ENCODE measurements at regions not wholly inside any gene's neighbourhood (a gene's known extent, or its start where the extent isn't known, plus 50 kb on each side); places are given as distances from the start of the nearest gene placed in this dataset.

DNA sequence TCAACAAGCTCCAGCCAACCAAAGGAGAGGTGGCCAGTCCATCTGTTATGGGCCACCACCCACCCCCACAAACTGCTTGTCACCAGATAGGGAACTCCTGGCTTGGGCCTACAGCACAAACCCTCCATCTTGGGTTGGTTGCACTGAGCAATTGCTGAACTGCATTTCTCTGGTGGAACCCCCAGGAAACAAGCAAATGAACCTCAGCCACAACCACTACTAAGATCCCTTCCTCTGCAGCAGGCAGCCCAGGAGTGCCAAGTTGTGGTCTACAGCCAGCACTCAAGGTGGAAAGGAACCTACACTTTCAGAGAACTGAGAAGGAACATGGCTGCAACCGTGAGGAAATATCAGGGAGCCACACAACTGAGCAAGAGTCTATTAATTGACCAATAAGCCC lies 171.6 kb downstream of the TMEM200A start:
- Histone ChIP-seq H3K4me1 (no peaks in the 10 kb centered on the region), H3K4me3 (no peak overlapping the region), H3K27me3 (no peaks in the 10 kb centered on the region), H3K27ac (no peak overlapping the region), H3K9me3 (no peaks in the 10 kb centered on the region), H3K36me3 (no peaks in the 10 kb centered on the region)
- intact Hi-C loops (cut with DNase I): no loop called here
- DNase-seq (ENCODE audit: extremely low spot score in 2 of 2): no peak
- TF ChIP-seq, protein P1, sequence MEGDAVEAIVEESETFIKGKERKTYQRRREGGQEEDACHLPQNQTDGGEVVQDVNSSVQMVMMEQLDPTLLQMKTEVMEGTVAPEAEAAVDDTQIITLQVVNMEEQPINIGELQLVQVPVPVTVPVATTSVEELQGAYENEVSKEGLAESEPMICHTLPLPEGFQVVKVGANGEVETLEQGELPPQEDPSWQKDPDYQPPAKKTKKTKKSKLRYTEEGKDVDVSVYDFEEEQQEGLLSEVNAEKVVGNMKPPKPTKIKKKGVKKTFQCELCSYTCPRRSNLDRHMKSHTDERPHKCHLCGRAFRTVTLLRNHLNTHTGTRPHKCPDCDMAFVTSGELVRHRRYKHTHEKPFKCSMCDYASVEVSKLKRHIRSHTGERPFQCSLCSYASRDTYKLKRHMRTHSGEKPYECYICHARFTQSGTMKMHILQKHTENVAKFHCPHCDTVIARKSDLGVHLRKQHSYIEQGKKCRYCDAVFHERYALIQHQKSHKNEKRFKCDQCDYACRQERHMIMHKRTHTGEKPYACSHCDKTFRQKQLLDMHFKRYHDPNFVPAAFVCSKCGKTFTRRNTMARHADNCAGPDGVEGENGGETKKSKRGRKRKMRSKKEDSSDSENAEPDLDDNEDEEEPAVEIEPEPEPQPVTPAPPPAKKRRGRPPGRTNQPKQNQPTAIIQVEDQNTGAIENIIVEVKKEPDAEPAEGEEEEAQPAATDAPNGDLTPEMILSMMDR (IDR thresholded peaks at IDR 0.05): no peak
- TF ChIP-seq POLR2AphosphoS5 (IDR thresholded peaks at IDR 0.05; ENCODE audit: insufficient read depth in 1 of 2, low read depth in 1 of 2): no peak
- no peak for TF ChIP-seq POLR2A (IDR thresholded peaks at IDR 0.05)

DNA sequence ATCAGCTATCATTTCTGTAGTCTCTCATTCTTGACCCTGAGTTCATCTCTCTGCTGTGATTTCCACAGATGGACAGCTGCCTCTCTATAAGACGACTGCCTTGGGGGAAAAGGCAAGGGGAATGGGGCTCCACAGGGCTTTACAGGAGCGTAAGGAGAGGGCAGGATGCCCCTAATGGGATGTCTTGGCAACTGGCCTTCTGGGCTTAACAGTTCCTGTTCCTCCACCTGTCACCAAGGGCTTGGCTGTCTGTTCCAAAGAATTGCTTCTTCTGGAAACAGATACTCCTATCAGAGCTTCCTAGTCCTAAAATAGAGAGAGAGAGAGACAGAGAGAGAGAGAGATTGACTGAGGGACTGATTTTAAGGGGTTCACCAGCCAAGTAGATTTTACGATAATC lies 181.9 kb downstream of the TMEM200A start:
- no peak for TF ChIP-seq POLR2A (IDR thresholded peaks at IDR 0.05)
- TF ChIP-seq POLR2AphosphoS5 (IDR thresholded peaks at IDR 0.05; ENCODE audit: insufficient read depth in 1 of 2, low read depth in 1 of 2): no peak
- TF ChIP-seq, protein P1 (IDR thresholded peaks at IDR 0.05): no peak
- Histone ChIP-seq H3K36me3 (no peaks in the 10 kb centered on the region), H3K27me3 (no peaks in the 10 kb centered on the region), H3K4me1 (no peaks in the 10 kb centered on the region), H3K9me3 (no peaks in the 10 kb centered on the region), H3K4me3 (no peak overlapping the region), H3K27ac (no peak overlapping the region)
- DNase-seq (ENCODE audit: extremely low spot score in 2 of 2): no peak
- intact Hi-C loops (cut with DNase I): no loop called here

DNA sequence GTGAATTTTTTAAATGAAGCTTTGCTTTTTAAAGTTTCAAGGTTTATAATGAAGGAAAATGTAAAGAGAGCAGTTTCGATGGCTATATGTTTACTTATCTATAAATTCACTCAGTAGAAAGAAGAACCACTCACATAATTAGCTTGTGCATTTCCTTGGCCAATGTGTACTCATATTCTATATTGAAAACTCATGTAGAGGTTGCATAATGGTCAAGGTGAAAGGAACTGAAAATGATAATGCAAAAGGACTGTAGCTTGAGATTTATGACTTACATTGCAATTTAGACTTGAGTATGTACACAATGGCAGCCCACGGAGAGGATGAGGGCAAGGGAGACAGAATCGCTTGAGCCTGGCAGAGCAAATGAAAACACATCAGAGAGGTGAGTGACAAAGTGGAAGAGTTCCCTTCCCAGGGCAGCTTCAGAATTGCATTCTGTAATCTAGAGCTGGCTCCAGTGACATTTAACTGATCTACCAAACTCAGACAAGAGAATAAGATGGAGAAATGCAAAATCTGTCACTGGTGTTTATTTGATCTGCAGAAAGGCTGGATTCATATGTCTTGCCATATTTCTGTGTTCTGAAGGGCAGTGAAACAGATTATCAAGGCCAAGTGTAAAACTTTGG lies 191.8 kb downstream of the TMEM200A start:
- Histone ChIP-seq H3K4me3 (no peak overlapping the region), H3K36me3 (no peaks in the 10 kb centered on the region), H3K9me3 (no peaks in the 10 kb centered on the region), H3K4me1 (no peaks in the 10 kb centered on the region), H3K27ac (no peak overlapping the region), H3K27me3 (no peaks in the 10 kb centered on the region)
- TF ChIP-seq POLR2A (IDR thresholded peaks at IDR 0.05) (no peak), POLR2AphosphoS5 (IDR thresholded peaks at IDR 0.05; ENCODE audit: insufficient read depth in 1 of 2, low read depth in 1 of 2) (no peak)
- TF ChIP-seq, protein P1 (IDR thresholded peaks at IDR 0.05): no peak
- DNase-seq (ENCODE audit: extremely low spot score in 2 of 2): no peak
- intact Hi-C loops (cut with DNase I): no loop called here

DNA sequence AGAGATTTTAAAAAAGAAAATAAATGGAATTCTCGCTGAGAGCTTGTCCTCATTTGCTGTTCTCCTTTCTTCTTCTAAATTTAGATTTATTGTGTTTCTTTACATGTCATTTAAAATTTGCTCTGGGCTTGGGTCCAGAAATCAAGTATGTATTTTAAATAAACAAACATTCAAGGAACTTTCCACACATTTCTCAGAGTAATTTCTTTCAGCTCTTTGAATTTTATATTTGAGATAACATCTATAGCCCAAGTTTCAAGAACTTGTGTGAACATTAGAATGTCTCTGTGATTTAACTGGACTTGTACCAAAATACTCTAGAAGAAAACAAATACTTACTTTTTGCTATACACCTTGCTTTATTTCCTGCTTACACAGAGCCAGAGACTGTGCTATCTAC lies 192.3 kb downstream of the TMEM200A start:
- H3K9me3 ChIP-seq: no peaks in the 10 kb centered on the region
- intact Hi-C loops (cut with DNase I): no loop called here
- no peaks in the 10 kb centered on the region for H3K4me1 ChIP-seq
- no peak overlapping the region for H3K27ac ChIP-seq
- TF ChIP-seq POLR2AphosphoS5 (IDR thresholded peaks at IDR 0.05; ENCODE audit: insufficient read depth in 1 of 2, low read depth in 1 of 2): no peak
- TF ChIP-seq, protein P1 (IDR thresholded peaks at IDR 0.05): no peak
- TF ChIP-seq POLR2A (IDR thresholded peaks at IDR 0.05): no peak
- DNase-seq (ENCODE audit: extremely low spot score in 2 of 2): no peak
- H3K36me3 ChIP-seq: no peaks in the 10 kb centered on the region
- H3K27me3 ChIP-seq: no peaks in the 10 kb centered on the region
- H3K4me3 ChIP-seq: no peak overlapping the region

DNA sequence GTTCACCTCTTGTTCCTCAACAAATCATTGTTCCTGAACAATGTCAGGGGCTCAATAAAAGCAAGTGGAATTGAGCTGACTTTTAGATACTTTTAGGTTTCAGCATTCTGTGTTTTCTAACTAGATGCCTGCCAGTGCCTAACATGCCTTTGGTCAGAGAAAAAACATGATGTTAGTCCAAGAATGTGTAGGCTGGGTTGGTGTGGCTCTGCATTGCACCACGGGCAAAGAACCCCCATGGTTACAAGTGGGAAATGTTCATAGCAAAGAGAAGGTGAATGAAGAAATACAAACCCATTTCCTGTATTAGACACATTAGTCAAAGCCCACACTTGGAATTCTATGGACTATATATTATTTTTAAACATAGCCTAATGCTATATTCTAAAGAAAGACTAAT lies 193.3 kb downstream of the TMEM200A start:
- H3K36me3 ChIP-seq: no peaks in the 10 kb centered on the region
- no peak overlapping the region for H3K4me3 ChIP-seq
- intact Hi-C loops (cut with DNase I): no loop called here
- no peaks in the 10 kb centered on the region for H3K27me3 ChIP-seq
- H3K27ac ChIP-seq: no peak overlapping the region
- no peaks in the 10 kb centered on the region for H3K9me3 ChIP-seq
- no peaks in the 10 kb centered on the region for H3K4me1 ChIP-seq
- DNase-seq (ENCODE audit: extremely low spot score in 2 of 2): no peak
- TF ChIP-seq, protein P1 (IDR thresholded peaks at IDR 0.05): no peak
- TF ChIP-seq POLR2AphosphoS5 (IDR thresholded peaks at IDR 0.05; ENCODE audit: insufficient read depth in 1 of 2, low read depth in 1 of 2) (no peak), POLR2A (IDR thresholded peaks at IDR 0.05) (no peak)
